Nephron progenitor cell (in vitro differentiated cells): ENCODE measurements at regions not wholly inside any gene's neighbourhood (a gene's known extent, or its start where the extent isn't known, plus 50 kb on each side); places are given as distances from the start of the nearest gene placed in this dataset.
"Not testable (repeated sequence)": the region's sequence is repeated elsewhere in the genome, so short reads cannot be mapped to it uniquely, and the experiment has no call there.

Source experiments
- DNase-seq: peaks from one replicate; pipeline ENCODE4 v3.0.0; 2021
- H3K27ac Mint-ChIP-seq: 2 replicates; pipeline ENCODE4 v1.8.0; 2021; ENCODE audit warnings: mild to moderate bottlenecking, moderate library complexity, mixed read lengths
- H3K27me3 Mint-ChIP-seq: 2 replicates; pipeline ENCODE4 v1.8.0; 2021; ENCODE audit warnings: mild to moderate bottlenecking, low read depth, mixed read lengths; ENCODE audit not compliant: poor library complexity
- H3K36me3 Mint-ChIP-seq: 2 replicates; pipeline ENCODE4 v1.8.0; 2021; ENCODE audit warnings: low read depth, mixed read lengths
- H3K4me1 Mint-ChIP-seq: 2 replicates; pipeline ENCODE4 v1.8.0; 2021; ENCODE audit warnings: mixed read lengths
- H3K4me3 Mint-ChIP-seq: 2 replicates; pipeline ENCODE4 v1.8.0; 2021; ENCODE audit warnings: mild to moderate bottlenecking, moderate library complexity, mixed read lengths
- H3K9me3 Mint-ChIP-seq: 2 replicates; pipeline ENCODE4 v1.8.0; 2021; ENCODE audit warnings: mild to moderate bottlenecking, moderate library complexity, mixed read lengths
- TF ChIP-seq, protein P1 (sequence below): fragments of 200-600 bp; sonication (generic); IDR thresholded peaks from 2 replicates; pipeline ENCODE4 v1.5.0; 2021; ENCODE audit warnings: antibody characterized with exemption

DNA sequence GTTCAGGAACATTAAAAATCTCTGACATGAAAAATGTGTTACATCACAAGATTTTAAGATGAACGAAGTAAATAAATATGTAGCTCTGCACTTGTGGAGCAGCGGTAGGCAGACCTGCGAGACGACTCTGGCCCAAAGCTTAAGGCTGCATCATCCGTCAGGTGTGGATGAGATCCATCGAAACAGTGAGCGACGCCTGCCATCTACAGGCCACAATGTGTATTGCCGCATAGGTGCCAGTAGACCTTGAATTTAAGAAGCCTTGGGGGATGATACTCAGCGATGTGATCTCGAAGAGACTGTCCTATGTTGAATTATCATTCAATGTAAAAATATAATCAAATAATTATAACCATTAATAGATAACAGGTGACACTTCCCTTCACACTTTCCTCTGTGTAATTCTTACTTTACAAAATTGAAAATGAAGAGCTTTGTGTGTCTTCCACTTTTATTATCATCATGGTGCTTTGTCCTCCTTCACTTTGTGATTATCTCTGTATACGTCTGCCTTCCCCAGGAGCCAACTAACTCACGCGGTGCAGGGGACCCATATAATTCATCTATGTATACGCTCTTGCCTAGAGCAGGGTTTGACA is 851.0 kb downstream of the RAB28 start:
- H3K36me3 Mint-ChIP-seq = no peaks in the 10 kb centered on the region
- peaks cover 19% of the 10 kb centered on the region for H3K9me3 Mint-ChIP-seq
- peak; percentile 88 for DNase-seq
- no peak overlapping the region for H3K4me3 Mint-ChIP-seq
- no peak overlapping the region for H3K27ac Mint-ChIP-seq
- no peaks in the 10 kb centered on the region for H3K27me3 Mint-ChIP-seq
- TF ChIP-seq, protein P1, sequence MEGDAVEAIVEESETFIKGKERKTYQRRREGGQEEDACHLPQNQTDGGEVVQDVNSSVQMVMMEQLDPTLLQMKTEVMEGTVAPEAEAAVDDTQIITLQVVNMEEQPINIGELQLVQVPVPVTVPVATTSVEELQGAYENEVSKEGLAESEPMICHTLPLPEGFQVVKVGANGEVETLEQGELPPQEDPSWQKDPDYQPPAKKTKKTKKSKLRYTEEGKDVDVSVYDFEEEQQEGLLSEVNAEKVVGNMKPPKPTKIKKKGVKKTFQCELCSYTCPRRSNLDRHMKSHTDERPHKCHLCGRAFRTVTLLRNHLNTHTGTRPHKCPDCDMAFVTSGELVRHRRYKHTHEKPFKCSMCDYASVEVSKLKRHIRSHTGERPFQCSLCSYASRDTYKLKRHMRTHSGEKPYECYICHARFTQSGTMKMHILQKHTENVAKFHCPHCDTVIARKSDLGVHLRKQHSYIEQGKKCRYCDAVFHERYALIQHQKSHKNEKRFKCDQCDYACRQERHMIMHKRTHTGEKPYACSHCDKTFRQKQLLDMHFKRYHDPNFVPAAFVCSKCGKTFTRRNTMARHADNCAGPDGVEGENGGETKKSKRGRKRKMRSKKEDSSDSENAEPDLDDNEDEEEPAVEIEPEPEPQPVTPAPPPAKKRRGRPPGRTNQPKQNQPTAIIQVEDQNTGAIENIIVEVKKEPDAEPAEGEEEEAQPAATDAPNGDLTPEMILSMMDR = peak; percentile 95
- no peaks in the 10 kb centered on the region for H3K4me1 Mint-ChIP-seq

DNA sequence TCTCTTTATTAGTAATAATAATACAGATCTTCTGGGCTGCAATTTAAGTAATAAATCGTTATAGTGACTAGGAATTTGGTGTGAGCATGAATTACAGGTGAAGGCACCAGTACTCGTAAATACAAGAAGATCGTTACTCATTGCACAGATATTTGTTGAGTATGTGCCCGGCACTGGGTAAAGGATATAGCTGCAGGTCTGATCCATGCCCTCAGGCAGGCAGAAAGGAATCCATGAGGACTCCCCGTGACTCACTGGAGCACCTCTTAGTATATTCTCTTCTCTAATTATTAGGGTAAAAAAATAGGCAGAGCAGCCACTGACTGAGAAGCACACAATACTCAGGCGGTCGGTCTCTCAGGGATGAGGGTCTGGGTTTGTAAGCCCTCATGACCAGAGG is 868.3 kb downstream of the RAB28 start:
- DNase-seq = no peak
- Mint-ChIP-seq H3K9me3 (no peaks in the 10 kb centered on the region), H3K27ac (no peak overlapping the region), H3K4me3 (no peak overlapping the region), H3K27me3 (peaks cover 13% of the 10 kb centered on the region), H3K4me1 (peaks cover 10% of the 10 kb centered on the region), H3K36me3 (no peaks in the 10 kb centered on the region)
- TF ChIP-seq, protein P1 = no peak

DNA sequence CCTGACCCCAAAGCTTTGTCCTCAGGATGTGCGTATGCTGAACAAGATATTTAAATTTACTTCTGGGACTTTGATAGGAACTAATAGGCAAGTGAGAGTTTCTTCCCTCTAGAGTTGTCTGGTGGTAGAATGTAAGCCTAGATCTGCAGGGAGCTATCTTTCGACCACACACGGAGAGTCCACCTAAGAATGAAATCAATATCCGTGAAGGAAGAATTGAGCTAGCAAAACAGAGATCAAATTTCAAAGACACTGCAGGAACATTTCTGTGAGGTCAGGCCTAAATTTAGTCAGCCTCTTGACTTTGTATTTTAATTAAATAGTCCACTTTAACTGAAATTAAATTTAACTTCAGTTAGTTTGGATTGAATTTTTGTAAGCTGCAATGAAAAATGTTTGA is 871.3 kb downstream of the RAB28 start:
- DNase-seq = no peak
- Mint-ChIP-seq H3K27me3 (peaks cover 13% of the 10 kb centered on the region), H3K4me1 (peaks cover 10% of the 10 kb centered on the region), H3K4me3 (no peak overlapping the region), H3K36me3 (no peaks in the 10 kb centered on the region), H3K9me3 (no peaks in the 10 kb centered on the region), H3K27ac (no peak overlapping the region)
- TF ChIP-seq, protein P1 = no peak

DNA sequence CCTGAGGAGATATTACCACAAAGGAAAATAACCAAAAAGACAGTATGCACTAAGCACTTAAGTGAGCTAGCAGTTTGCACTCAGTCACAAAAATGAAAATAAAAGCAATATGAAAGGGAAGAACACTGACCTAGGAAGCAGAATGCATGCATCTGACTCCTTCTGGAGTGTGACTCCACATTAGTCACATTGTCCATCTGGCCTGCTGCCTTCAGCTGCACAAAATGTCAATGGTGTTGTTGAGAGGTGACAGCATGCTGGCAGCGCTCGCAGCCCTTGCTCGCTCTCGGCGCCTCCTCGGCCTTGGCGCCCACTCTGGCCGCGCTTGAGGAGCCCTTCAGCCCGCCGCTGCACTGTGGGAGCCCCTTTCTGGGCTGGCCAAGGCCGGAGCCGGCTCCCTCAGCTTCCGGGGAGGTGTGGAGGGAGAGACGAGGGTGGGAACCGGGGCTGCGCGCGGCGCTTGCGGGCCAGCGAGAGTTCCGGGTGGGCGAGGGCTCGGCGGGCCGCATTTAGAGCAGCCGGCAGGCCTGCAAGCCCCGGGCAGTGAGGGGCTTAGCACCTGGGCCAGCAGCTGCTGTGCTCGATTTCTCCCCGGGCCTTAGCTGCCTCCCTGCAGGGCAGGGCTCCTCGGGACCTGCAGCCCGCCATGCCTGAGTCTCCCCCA is 874.8 kb downstream of the RAB28 start:
- H3K9me3 Mint-ChIP-seq, H3K36me3 Mint-ChIP-seq, DNase-seq, H3K27me3 Mint-ChIP-seq, H3K27ac Mint-ChIP-seq, H3K4me3 Mint-ChIP-seq: not testable (repeated sequence)
- H3K4me1 Mint-ChIP-seq = peaks cover 10% of the 10 kb centered on the region

DNA sequence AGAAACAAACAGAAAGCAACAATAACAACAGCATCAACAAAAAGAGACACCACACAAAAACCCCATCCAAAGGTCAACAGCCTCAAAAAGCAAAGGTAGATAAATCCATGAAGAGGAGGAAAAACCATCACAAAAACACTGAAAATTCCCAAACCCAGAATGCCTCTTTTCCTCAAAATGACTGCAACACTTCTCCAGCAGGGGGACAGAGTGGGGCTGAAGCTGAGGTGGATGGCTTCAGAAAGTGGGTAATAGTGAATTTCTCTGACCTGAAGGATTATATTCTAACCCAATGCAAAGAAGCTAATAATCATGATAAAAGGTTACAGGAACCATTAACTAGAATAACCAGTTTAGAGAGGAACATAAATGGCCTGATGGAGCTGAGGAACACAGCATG is 888.2 kb downstream of the RAB28 start:
- Mint-ChIP-seq H3K36me3 (no peaks in the 10 kb centered on the region), H3K27me3 (no peaks in the 10 kb centered on the region), H3K4me3 (no peak overlapping the region), H3K9me3 (peaks cover 28% of the 10 kb centered on the region), H3K4me1 (no peaks in the 10 kb centered on the region), H3K27ac (no peak overlapping the region)
- no peak for DNase-seq
- TF ChIP-seq, protein P1 = no peak

DNA sequence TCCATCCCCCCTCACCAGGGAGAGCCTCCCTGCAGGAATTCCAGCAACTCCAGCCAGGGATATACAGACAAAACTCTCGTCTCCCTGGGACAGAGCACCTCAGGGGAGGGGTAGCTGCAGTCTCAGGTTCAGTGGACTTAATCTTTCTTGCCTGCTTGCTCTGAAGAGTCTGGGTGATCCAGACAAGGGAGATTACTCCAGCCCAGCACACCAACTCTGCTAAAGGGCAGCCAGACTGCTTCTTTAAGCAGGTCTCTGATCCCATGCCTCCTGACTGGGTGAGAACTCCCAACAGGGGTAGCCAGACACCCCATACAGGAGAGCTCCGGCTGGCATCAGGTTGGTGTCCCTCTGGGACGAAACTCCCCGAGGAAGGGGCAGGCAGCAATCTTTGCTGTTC is 888.7 kb downstream of the RAB28 start:
- Mint-ChIP-seq H3K36me3 (no peaks in the 10 kb centered on the region), H3K4me1 (no peaks in the 10 kb centered on the region), H3K27ac (no peak overlapping the region), H3K4me3 (no peak overlapping the region), H3K27me3 (no peaks in the 10 kb centered on the region), H3K9me3 (peaks cover 24% of the 10 kb centered on the region)
- TF ChIP-seq, protein P1 = no peak
- DNase-seq = no peak
